PC-9 (cell line): ENCODE measurements at regions not wholly inside any gene's neighbourhood (a gene's known extent, or its start where the extent isn't known, plus 50 kb on each side); places are given as distances from the start of the nearest gene placed in this dataset.

Source experiments
- EZH2 ChIP-seq: fragments of 200-600 bp; sonication (generic); IDR thresholded peaks from 2 replicates; pipeline ENCODE4 v1.8.0; 2017; ENCODE audit warnings: antibody characterized with exemption, low read depth
- TF ChIP-seq, protein P1 (sequence below): fragments of 200-600 bp; sonication (generic); conservative IDR thresholded peaks from 2 replicates; pipeline ENCODE4 v1.6.1; 2017; ENCODE audit warnings: mixed run types, antibody characterized with exemption, mild to moderate bottlenecking, moderate library complexity

DNA sequence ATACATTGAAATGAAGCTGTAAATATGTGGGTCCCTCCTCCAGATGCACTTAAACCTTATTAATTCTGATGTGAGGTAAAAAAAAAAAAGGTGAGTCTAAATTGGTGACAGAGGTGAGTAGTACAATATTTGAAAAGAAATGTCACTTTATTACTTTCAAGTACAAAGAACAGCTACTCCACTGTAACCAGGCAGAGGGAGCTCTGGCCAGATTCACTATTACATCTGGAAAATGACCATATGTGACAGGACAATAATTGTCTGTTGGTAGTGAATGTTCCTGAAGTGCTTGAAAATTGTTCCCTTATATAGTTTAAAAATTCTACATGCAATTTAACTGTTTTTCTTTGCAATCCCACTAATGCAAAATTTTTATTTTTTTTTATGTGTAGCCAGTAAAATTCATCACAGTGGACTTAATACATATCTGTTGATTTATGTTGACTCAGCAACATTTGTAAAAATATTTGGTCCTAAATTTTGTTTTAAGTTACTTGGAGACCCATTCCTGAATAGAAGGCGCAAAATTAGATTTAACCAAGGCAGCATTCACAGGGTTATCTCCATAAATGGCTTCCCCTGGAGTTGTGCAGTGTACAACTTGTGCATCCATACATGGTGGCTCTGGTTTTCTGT is 231.9 kb upstream of the TBC1D5 start:
- TF ChIP-seq, protein P1, sequence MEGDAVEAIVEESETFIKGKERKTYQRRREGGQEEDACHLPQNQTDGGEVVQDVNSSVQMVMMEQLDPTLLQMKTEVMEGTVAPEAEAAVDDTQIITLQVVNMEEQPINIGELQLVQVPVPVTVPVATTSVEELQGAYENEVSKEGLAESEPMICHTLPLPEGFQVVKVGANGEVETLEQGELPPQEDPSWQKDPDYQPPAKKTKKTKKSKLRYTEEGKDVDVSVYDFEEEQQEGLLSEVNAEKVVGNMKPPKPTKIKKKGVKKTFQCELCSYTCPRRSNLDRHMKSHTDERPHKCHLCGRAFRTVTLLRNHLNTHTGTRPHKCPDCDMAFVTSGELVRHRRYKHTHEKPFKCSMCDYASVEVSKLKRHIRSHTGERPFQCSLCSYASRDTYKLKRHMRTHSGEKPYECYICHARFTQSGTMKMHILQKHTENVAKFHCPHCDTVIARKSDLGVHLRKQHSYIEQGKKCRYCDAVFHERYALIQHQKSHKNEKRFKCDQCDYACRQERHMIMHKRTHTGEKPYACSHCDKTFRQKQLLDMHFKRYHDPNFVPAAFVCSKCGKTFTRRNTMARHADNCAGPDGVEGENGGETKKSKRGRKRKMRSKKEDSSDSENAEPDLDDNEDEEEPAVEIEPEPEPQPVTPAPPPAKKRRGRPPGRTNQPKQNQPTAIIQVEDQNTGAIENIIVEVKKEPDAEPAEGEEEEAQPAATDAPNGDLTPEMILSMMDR, result peak; percentile 31; the same call in 1 of the 2 replicates
- no peak for TF ChIP-seq EZH2
